HG03060 (cell line): ENCODE measurements at regions not wholly inside any gene's neighbourhood (a gene's known extent, or its start where the extent isn't known, plus 50 kb on each side); places are given as distances from the start of the nearest gene placed in this dataset.
"Not testable (repeated sequence)": the region's sequence is repeated elsewhere in the genome, so short reads cannot be mapped to it uniquely, and the experiment has no call there.

Experiments
- ATAC-seq: cut with Tn5 transposase; IDR thresholded peaks from one replicate; pipeline ENCODE4 v1.9.1; 2021; ENCODE audit warnings: low read depth, moderate number of reproducible peaks; ENCODE audit not compliant: unreplicated experiment

- ATAC-seq: no peak
Measured at GRCh38 chr18:68391801-68392200, 323.1 kb downstream of the TMX3 start.

GRCh38 chr18:68387246-68387645 lies 327.7 kb downstream of the TMX3 start:
- ATAC-seq: no peak

GRCh38 chr18:68383979-68384378 lies 330.9 kb downstream of the TMX3 start:
- ATAC-seq: not testable (repeated sequence)

- no peak for ATAC-seq
Measured at GRCh38 chr18:68376926-68377325, 338.0 kb downstream of the TMX3 start.

GRCh38 chr18:68362907-68363306 lies 352.0 kb downstream of the TMX3 start:
- ATAC-seq: no peak

GRCh38 chr18:68355637-68356036 lies 359.3 kb downstream of the TMX3 start:
- ATAC-seq: no peak

- no peak for ATAC-seq
Measured at GRCh38 chr18:68354176-68354575, 360.7 kb downstream of the TMX3 start.

GRCh38 chr18:68342039-68342659 lies 372.8 kb downstream of the TMX3 start:
- no peak for ATAC-seq

- ATAC-seq: no peak
Measured at GRCh38 chr18:68340606-68341005, 374.3 kb downstream of the TMX3 start.

- no peak for ATAC-seq
Measured at GRCh38 chr18:68330658-68331057, 384.2 kb downstream of the TMX3 start.

GRCh38 chr18:68323921-68324320 lies 391.0 kb downstream of the TMX3 start:
- ATAC-seq: no peak

GRCh38 chr18:68316636-68317035 lies 398.3 kb downstream of the TMX3 start:
- ATAC-seq: no peak

GRCh38 chr18:68314403-68314802 lies 400.5 kb downstream of the TMX3 start:
- ATAC-seq: no peak

GRCh38 chr18:68301441-68301840 lies 413.5 kb downstream of the TMX3 start:
- no peak for ATAC-seq

GRCh38 chr18:68299906-68300305 lies 415.0 kb downstream of the TMX3 start:
- no peak for ATAC-seq

GRCh38 chr18:68298330-68298729 lies 416.6 kb downstream of the TMX3 start:
- ATAC-seq: no peak

GRCh38 chr18:68288408-68288807 lies 426.5 kb downstream of the TMX3 start:
- ATAC-seq: no peak

- no peak for ATAC-seq
Measured at GRCh38 chr18:68284236-68284780, 430.6 kb downstream of the TMX3 start.

GRCh38 chr18:68283834-68284233 lies 431.1 kb downstream of the TMX3 start:
- no peak for ATAC-seq

GRCh38 chr18:68282232-68282631 lies 432.7 kb downstream of the TMX3 start:
- ATAC-seq: no peak

GRCh38 chr18:68275616-68276015 lies 439.3 kb downstream of the TMX3 start:
- ATAC-seq: no peak

- ATAC-seq: no peak
Measured at GRCh38 chr18:68270017-68270416, 444.9 kb downstream of the TMX3 start.

GRCh38 chr18:68267583-68267982 lies 447.3 kb downstream of the TMX3 start:
- no peak for ATAC-seq
